Transverse colon (tissue), 4 donors: ENCODE measurements at regions not wholly inside any gene's neighbourhood (a gene's known extent, or its start where the extent isn't known, plus 50 kb on each side); places are given as distances from the start of the nearest gene placed in this dataset.

Experiments
- DNase-seq: peaks from one replicate; pipeline ENCODE4 v3.0.0-alpha.2; 2019
- H3K27ac ChIP-seq, 4 donors: fragments of 200-600 bp; sonication (generic); 2 replicates each; pipeline ENCODE4 v1.5.1; 2016 to 2018; ENCODE audit warnings: inconsistent platforms in 4 of 4
- H3K27me3 ChIP-seq: fragments of 200-600 bp; sonication (generic); 2 replicates; pipeline ENCODE4 v1.5.1; 2017; ENCODE audit warnings: inconsistent platforms
- H3K36me3 ChIP-seq, 4 donors: fragments of 200-600 bp; sonication (generic); 2 replicates each; pipeline ENCODE4 v1.5.1; 2017 to 2019; ENCODE audit warnings: inconsistent platforms in 4 of 4
- H3K4me1 ChIP-seq, 4 donors: fragments of 200-600 bp; sonication (generic); 2 replicates each; pipeline ENCODE4 v1.5.1; 2017 to 2020; ENCODE audit warnings: inconsistent platforms in 4 of 4
- H3K4me3 ChIP-seq, 4 donors: fragments of 200-600 bp; sonication (generic); 1 replicate in 1 of 4; 2 replicates in 3 of 4; pipeline versions ENCODE4 v1.5.1 to v1.6.1; 2017 to 2019; ENCODE audit warnings: inconsistent platforms in 4 of 4
- H3K9me3 ChIP-seq, 2 donors: fragments of 200-600 bp; sonication (generic); 2 replicates each; pipeline ENCODE4 v1.5.1; 2017 to 2019; ENCODE audit warnings: inconsistent platforms in 2 of 2
- CTCF ChIP-seq, 5 experiments: fragments of 200-600 bp in 3 of 5; fragments of 450-650 bp in 2 of 5; sonication (generic) in 3 of 5; IDR thresholded peaks; 1 replicate in 2 of 5; 2 replicates in 3 of 5; pipeline ENCODE4 v1.5.1; 2016 to 2017; ENCODE audit warnings: antibody characterized with exemption in 5 of 5, inconsistent platforms in 3 of 5, mild to moderate bottlenecking in 2 of 5, moderate library complexity in 1 of 5
- EP300 ChIP-seq: sonication (generic); formaldehyde crosslinking; IDR thresholded peaks from one replicate; pipeline ENCODE4 v1.6.1; 2017; ENCODE audit warnings: antibody characterized with exemption, low read depth
- POLR2A ChIP-seq: fragments of 450-650 bp; IDR thresholded peaks from one replicate; pipeline ENCODE4 v1.6.1; 2016; ENCODE audit warnings: antibody characterized with exemption, mild to moderate bottlenecking, moderate library complexity
- POLR2AphosphoS5 ChIP-seq, 3 donors: sonication (generic); formaldehyde crosslinking; IDR thresholded peaks; one replicate each; pipeline ENCODE4 v1.6.1; 2016; ENCODE audit warnings: antibody characterized with exemption in 3 of 3
- WGBS, 2 donors: methylation state at CpG; one replicate each; pipeline ENCODE4 v1.1.5; 2018; ENCODE audit warnings: low coverage in 1 of 2; 5-methylcytosine and 5-hydroxymethylcytosine counted together
- in situ Hi-C, 4 donors: fragments of 200-750 bp; cut with MboI; loops; one replicate each; pipeline versions ENCODE4 v1.15.0 to v1.15.1; 2017; ENCODE audit warnings: low sequenced_read_pairs in 3 of 4, low pct_ligation_motif_present in 1 of 4, low pct_unique_long_range_greater_than_20kb in 1 of 4
- intact Hi-C: fragments of 100-400 bp; cut with DNase I; formaldehyde crosslinking; loops from one replicate; pipeline ENCODE4 v1.15.1; 2023; ENCODE audit warnings: low total_unique reads

GRCh38 chrX:104445591-104445990 is 120.4 kb upstream of the IL1RAPL2 start:
- 47 to 60% methylated on average over 1 to 2 of the region's 2 CpGs for WGBS, 2 donors
- no peaks in the 10 kb centered on the region for H3K4me1 ChIP-seq
- TF ChIP-seq POLR2AphosphoS5 (IDR thresholded peaks at IDR 0.05), result no peak
- TF ChIP-seq POLR2A, result no peak
- no peak for TF ChIP-seq CTCF (IDR thresholded peaks at IDR 0.05)
- no peak for TF ChIP-seq EP300
- no peaks in the 10 kb centered on the region for H3K27me3 ChIP-seq
- intact Hi-C loops, result no loop called here
- H3K9me3 ChIP-seq, result no peaks in the 10 kb centered on the region
- in situ Hi-C loops, result no loop called here
- no peak overlapping the region for H3K27ac ChIP-seq
- H3K4me3 ChIP-seq, result no peak overlapping the region
- DNase-seq, result no peak
- no peaks in the 10 kb centered on the region for H3K36me3 ChIP-seq

GRCh38 chrX:104435249-104435648 is 130.8 kb upstream of the IL1RAPL2 start:
- no peak for TF ChIP-seq POLR2A
- TF ChIP-seq CTCF (IDR thresholded peaks at IDR 0.05), result no peak
- TF ChIP-seq POLR2AphosphoS5 (IDR thresholded peaks at IDR 0.05), result no peak
- TF ChIP-seq EP300, result no peak
- Histone ChIP-seq H3K27me3 (no peaks in the 10 kb centered on the region), H3K36me3 (no peaks in the 10 kb centered on the region), H3K27ac (no peak overlapping the region), H3K9me3 (no peaks in the 10 kb centered on the region), H3K4me3 (no peak overlapping the region), H3K4me1 (no peaks in the 10 kb centered on the region)
- 61 to 67% methylated on average over 1 to 7 of the region's 7 CpGs for WGBS, 2 donors
- no peak for DNase-seq
- intact Hi-C loops, result no loop called here
- in situ Hi-C loops, result no loop called here

- no peaks in the 10 kb centered on the region for H3K9me3 ChIP-seq
- no peaks in the 10 kb centered on the region for H3K27me3 ChIP-seq
- DNase-seq, result peak; percentile 7
- no peaks in the 10 kb centered on the region for H3K36me3 ChIP-seq
- H3K27ac ChIP-seq, result peak overlapping the region in 2 of 4 donors; percentile 25 to 45
- H3K4me3 ChIP-seq, result no peak overlapping the region
- 38% methylated on average over 3 of the region's 3 CpGs; no CpG with 5 or more reads in 1 of the 2 donors for WGBS, 2 donors
- in situ Hi-C loops (no loop called here), intact Hi-C loops (no loop called here)
- TF ChIP-seq EP300, result no peak
- no peak for TF ChIP-seq CTCF (IDR thresholded peaks at IDR 0.05)
- no peak for TF ChIP-seq POLR2A
- TF ChIP-seq POLR2AphosphoS5 (IDR thresholded peaks at IDR 0.05), result no peak
- no peaks in the 10 kb centered on the region for H3K4me1 ChIP-seq
Measured at GRCh38 chrX:104432321-104432720, 133.7 kb upstream of the IL1RAPL2 start.

GRCh38 chrX:104430742-104431119 is 135.3 kb upstream of the IL1RAPL2 start:
- TF ChIP-seq POLR2AphosphoS5 (IDR thresholded peaks at IDR 0.05) (no peak), EP300 (no peak), CTCF (IDR thresholded peaks at IDR 0.05) (no peak), POLR2A (no peak)
- Histone ChIP-seq H3K36me3 (no peaks in the 10 kb centered on the region), H3K4me3 (no peak overlapping the region), H3K9me3 (no peaks in the 10 kb centered on the region), H3K4me1 (no peaks in the 10 kb centered on the region), H3K27me3 (no peaks in the 10 kb centered on the region), H3K27ac (no peak overlapping the region)
- in situ Hi-C loops, result no loop called here
- intact Hi-C loops, result no loop called here
- DNase-seq, result no peak
- 55% methylated on average over 1 of the region's 1 CpG; no CpG with 5 or more reads in 1 of the 2 donors for WGBS, 2 donors
